Suprapubic skin (tissue), 4 donors: ENCODE measurements at regions not wholly inside any gene's neighbourhood (a gene's known extent, or its start where the extent isn't known, plus 50 kb on each side); places are given as distances from the start of the nearest gene placed in this dataset.

Source experiments
- DNase-seq, 2 donors: peaks; one replicate each; pipeline ENCODE4 v3.0.0-alpha.2; 2019; ENCODE audit warnings: low spot score in 2 of 2
- H3K27ac ChIP-seq: fragments of 200-600 bp; sonication (generic); one replicate; pipeline ENCODE4 v1.5.1; 2019
- H3K27me3 ChIP-seq: fragments of 200-600 bp; sonication (generic); one replicate; pipeline ENCODE4 v1.5.1; 2019
- H3K36me3 ChIP-seq: fragments of 200-600 bp; sonication (generic); one replicate; pipeline ENCODE4 v1.5.1; 2019
- H3K4me1 ChIP-seq: fragments of 200-600 bp; sonication (generic); one replicate; pipeline ENCODE4 v1.5.1; 2019
- H3K4me3 ChIP-seq: fragments of 200-600 bp; sonication (generic); one replicate; pipeline ENCODE4 v1.5.1; 2019; ENCODE audit warnings: mild to moderate bottlenecking
- H3K9me3 ChIP-seq: fragments of 200-600 bp; sonication (generic); one replicate; pipeline ENCODE4 v1.5.1; 2019
- CTCF ChIP-seq, 2 donors: fragments of 200-600 bp in 1 of 2; fragments of 450-650 bp in 1 of 2; sonication (generic) in 1 of 2; IDR thresholded peaks; one replicate each; pipeline ENCODE4 v1.5.1; 2016 to 2019; ENCODE audit warnings: antibody characterized with exemption in 2 of 2, mild to moderate bottlenecking in 1 of 2, moderate library complexity in 1 of 2
- EP300 ChIP-seq: sonication (generic); formaldehyde crosslinking; IDR thresholded peaks from one replicate; pipeline ENCODE4 v1.6.1; 2017; ENCODE audit warnings: antibody characterized with exemption
- POLR2A ChIP-seq, 2 donors: fragments of 450-650 bp; IDR thresholded peaks; one replicate each; pipeline ENCODE4 v1.6.1; 2017; ENCODE audit warnings: antibody characterized with exemption in 2 of 2, mild to moderate bottlenecking in 2 of 2, moderate library complexity in 2 of 2
- POLR2AphosphoS5 ChIP-seq, 3 donors: sonication (generic); formaldehyde crosslinking; IDR thresholded peaks; one replicate each; pipeline ENCODE4 v1.6.1; 2017; ENCODE audit warnings: antibody characterized with exemption in 3 of 3
- WGBS: methylation state at CpG from one replicate; pipeline ENCODE4 v1.1.5; 2018; 5-methylcytosine and 5-hydroxymethylcytosine counted together

GRCh38 chr4:53680168-53680567, 88.9 kb upstream of the LNX1 start:
- H3K27me3 ChIP-seq, result no peaks in the 10 kb centered on the region
- 97% methylated on average over 2 of the region's 2 CpGs for WGBS

GRCh38 chr4:53676402-53676871, 85.2 kb upstream of the LNX1 start:
- H3K27ac ChIP-seq, result peak overlapping the region; percentile 26
- TF ChIP-seq EP300 (no peak), POLR2AphosphoS5 (IDR thresholded peaks at IDR 0.05) (peak in 2 of 3 donors; percentile 33 to 54)
- no peak overlapping the region for H3K4me3 ChIP-seq
- H3K27me3 ChIP-seq, result no peaks in the 10 kb centered on the region
- DNase-seq, result no peak
- no peaks in the 10 kb centered on the region for H3K36me3 ChIP-seq
- H3K4me1 ChIP-seq, result peaks cover 15% of the 10 kb centered on the region
- H3K9me3 ChIP-seq, result no peaks in the 10 kb centered on the region
- WGBS, result 36% methylated on average over 1 of the region's 1 CpG

More at GRCh38 chr4:53680168-53680567, 88.9 kb upstream of the LNX1 start:
- TF ChIP-seq CTCF (IDR thresholded peaks at IDR 0.05) (no peak), EP300 (no peak), POLR2A (IDR thresholded peaks at IDR 0.05) (no peak), POLR2AphosphoS5 (IDR thresholded peaks at IDR 0.05) (no peak)
- no peaks in the 10 kb centered on the region for H3K9me3 ChIP-seq
- no peak overlapping the region for H3K27ac ChIP-seq
- no peak for DNase-seq
- H3K4me3 ChIP-seq, result no peak overlapping the region
- peaks cover 15% of the 10 kb centered on the region for H3K4me1 ChIP-seq
- no peaks in the 10 kb centered on the region for H3K36me3 ChIP-seq

GRCh38 chr4:53674903-53675302, 83.6 kb upstream of the LNX1 start:
- DNase-seq, result no peak
- no peaks in the 10 kb centered on the region for H3K27me3 ChIP-seq
- TF ChIP-seq EP300, result no peak
- no peak for TF ChIP-seq POLR2A (IDR thresholded peaks at IDR 0.05)
- no peak for TF ChIP-seq CTCF (IDR thresholded peaks at IDR 0.05)
- TF ChIP-seq POLR2AphosphoS5 (IDR thresholded peaks at IDR 0.05), result no peak
- peaks cover 15% of the 10 kb centered on the region for H3K4me1 ChIP-seq
- WGBS, result 59% methylated on average over 5 of the region's 5 CpGs
- H3K9me3 ChIP-seq, result no peaks in the 10 kb centered on the region
- no peaks in the 10 kb centered on the region for H3K36me3 ChIP-seq
- H3K27ac ChIP-seq, result no peak overlapping the region
- no peak overlapping the region for H3K4me3 ChIP-seq

- WGBS, result 78% methylated on average over 2 of the region's 2 CpGs
- no peak for DNase-seq
- peaks cover 15% of the 10 kb centered on the region for H3K4me1 ChIP-seq
- TF ChIP-seq EP300, result no peak
- TF ChIP-seq POLR2AphosphoS5 (IDR thresholded peaks at IDR 0.05), result no peak
- no peak for TF ChIP-seq CTCF (IDR thresholded peaks at IDR 0.05)
- TF ChIP-seq POLR2A (IDR thresholded peaks at IDR 0.05), result no peak
- no peak overlapping the region for H3K4me3 ChIP-seq
- H3K27me3 ChIP-seq, result no peaks in the 10 kb centered on the region
- no peaks in the 10 kb centered on the region for H3K36me3 ChIP-seq
- H3K9me3 ChIP-seq, result no peaks in the 10 kb centered on the region
- H3K27ac ChIP-seq, result no peak overlapping the region
Observed at GRCh38 chr4:53672873-53673272, 81.6 kb upstream of the LNX1 start.

GRCh38 chr4:53671757-53672156, 80.5 kb upstream of the LNX1 start:
- no peaks in the 10 kb centered on the region for H3K27me3 ChIP-seq
- no peaks in the 10 kb centered on the region for H3K9me3 ChIP-seq
- H3K36me3 ChIP-seq, result no peaks in the 10 kb centered on the region
- H3K4me1 ChIP-seq, result peaks cover 9% of the 10 kb centered on the region
- TF ChIP-seq POLR2AphosphoS5 (IDR thresholded peaks at IDR 0.05) (no peak), EP300 (no peak), CTCF (IDR thresholded peaks at IDR 0.05) (no peak), POLR2A (IDR thresholded peaks at IDR 0.05) (no peak)
- no peak for DNase-seq
- H3K4me3 ChIP-seq, result no peak overlapping the region
- 58% methylated on average over 2 of the region's 2 CpGs for WGBS
- no peak overlapping the region for H3K27ac ChIP-seq

- H3K4me3 ChIP-seq, result no peak overlapping the region
- peaks cover 22% of the 10 kb centered on the region for H3K4me1 ChIP-seq
- WGBS, result 60% methylated on average over 2 of the region's 2 CpGs
- no peaks in the 10 kb centered on the region for H3K36me3 ChIP-seq
- no peaks in the 10 kb centered on the region for H3K27me3 ChIP-seq
- H3K27ac ChIP-seq, result no peak overlapping the region
- no peaks in the 10 kb centered on the region for H3K9me3 ChIP-seq
- no peak for DNase-seq
- TF ChIP-seq EP300 (no peak), POLR2A (IDR thresholded peaks at IDR 0.05) (no peak)
Observed at GRCh38 chr4:53659737-53660136, 68.5 kb upstream of the LNX1 start.
